DND-41 (cell line): ENCODE measurements at regions not wholly inside any gene's neighbourhood (a gene's known extent, or its start where the extent isn't known, plus 50 kb on each side); places are given as distances from the start of the nearest gene placed in this dataset.

ENCODE experiments used
- ATAC-seq: fragments of 200-7000 bp; cut with Tn5 transposase; 3 replicates; pipeline ENCODE4 v1.9.1; 2021; ENCODE audit warnings: low read depth; ENCODE audit not compliant: insufficient read depth
- DNase-seq: peaks from one replicate; pipeline ENCODE4 v3.0.0-alpha.2; 2020
- H2AFZ ChIP-seq: 2 replicates; pipeline ENCODE4 v1.6.0; 2012; ENCODE audit warnings: low read depth, low read length
- H3K27ac ChIP-seq: 2 replicates; pipeline ENCODE4 v1.5.1; 2012; ENCODE audit warnings: low read length, inconsistent platforms
- H3K27me3 ChIP-seq: fragments of 200-600 bp; sonication (generic); 2 replicates; pipeline ENCODE4 v1.6.0; 2012; ENCODE audit warnings: low read length, mild to moderate bottlenecking, inconsistent platforms; ENCODE audit not compliant: insufficient read depth, poor library complexity
- H3K36me3 ChIP-seq: 2 replicates; pipeline ENCODE4 v1.5.1; 2012; ENCODE audit warnings: low read length, inconsistent platforms; ENCODE audit not compliant: insufficient read depth
- H3K4me1 ChIP-seq: 2 replicates; pipeline ENCODE4 v1.5.1; 2012; ENCODE audit warnings: mild to moderate bottlenecking, low read length; ENCODE audit not compliant: insufficient read depth
- H3K4me2 ChIP-seq: 2 replicates; pipeline ENCODE4 v1.6.0; 2012; ENCODE audit warnings: mild to moderate bottlenecking, moderate library complexity, low read length, inconsistent platforms; ENCODE audit not compliant: insufficient read depth
- H3K4me3 ChIP-seq, 2 experiments: fragments of 200-600 bp in 1 of 2; shearing (Covaris generic) in 1 of 2; 2 replicates each; pipeline ENCODE4 v1.5.1; 2012 to 2016; ENCODE audit warnings: inconsistent platforms in 2 of 2, low read length in 2 of 2, mild to moderate bottlenecking in 2 of 2, low read depth in 1 of 2, moderate library complexity in 1 of 2
- H3K79me2 ChIP-seq: 2 replicates; pipeline ENCODE4 v1.6.0; 2012; ENCODE audit warnings: low read length, inconsistent platforms; ENCODE audit not compliant: insufficient read depth
- H3K9ac ChIP-seq: 2 replicates; pipeline ENCODE4 v1.6.0; 2012; ENCODE audit warnings: low read depth, mild to moderate bottlenecking, inconsistent platforms, low read length, moderate library complexity
- H3K9me3 ChIP-seq: 2 replicates; pipeline ENCODE4 v1.5.1; 2012; ENCODE audit warnings: low read length, moderate library complexity, mild to moderate bottlenecking, inconsistent platforms; ENCODE audit not compliant: insufficient read depth, severe bottlenecking
- H4K20me1 ChIP-seq: 2 replicates; pipeline ENCODE4 v1.6.0; 2012; ENCODE audit warnings: low read length; ENCODE audit not compliant: insufficient read depth
- EZH2 ChIP-seq: IDR thresholded peaks from 3 replicates; pipeline ENCODE4 v1.6.1; 2012; ENCODE audit warnings: borderline replicate concordance, low read depth, mild to moderate bottlenecking, moderate library complexity, low read length, inconsistent platforms; ENCODE audit not compliant: severe bottlenecking
- TF ChIP-seq, protein P1 (sequence below): IDR thresholded peaks from 2 replicates; pipeline ENCODE4 v1.5.1; 2012; ENCODE audit warnings: borderline replicate concordance, low read length, moderate library complexity, mild to moderate bottlenecking; ENCODE audit not compliant: poor library complexity, severe bottlenecking; ENCODE audit errors: extremely low read depth

DNA sequence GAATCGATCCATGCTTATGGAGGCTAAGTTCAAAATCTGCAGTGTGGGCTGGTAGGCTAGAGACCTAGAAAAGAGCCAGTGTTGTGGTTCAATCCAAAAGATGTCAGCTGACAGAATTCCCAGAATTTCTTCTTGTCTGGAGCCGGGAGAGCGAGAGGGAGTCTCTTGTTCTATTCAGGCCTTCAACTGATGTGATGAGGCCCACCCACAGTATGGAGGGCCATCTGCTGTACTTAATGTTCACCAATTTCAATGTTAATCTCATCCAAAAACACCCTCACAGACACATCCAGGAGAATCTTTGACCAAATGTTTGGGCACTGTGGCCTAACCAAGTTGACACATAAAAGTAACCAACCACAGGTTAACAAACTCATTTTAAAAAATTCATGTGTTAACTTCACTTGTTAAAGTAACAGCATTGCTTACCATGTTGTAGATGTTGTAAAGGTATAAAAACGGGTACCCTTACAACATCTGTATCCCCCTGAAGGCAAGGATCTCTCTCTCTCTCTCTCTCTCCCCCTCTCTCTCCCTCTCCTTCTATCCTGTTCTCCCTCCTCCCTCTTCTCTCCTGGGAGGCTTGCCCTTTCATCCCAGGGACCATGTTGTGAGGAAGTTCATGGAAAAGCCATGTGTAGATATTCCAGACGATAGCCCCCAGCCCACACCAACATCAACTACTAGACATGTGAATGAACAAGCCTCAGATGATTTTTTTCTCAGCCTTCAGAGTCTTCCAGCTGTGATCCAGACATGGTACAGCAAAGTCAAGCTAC lies 66.4 kb upstream of the CHD2 start:
- DNase-seq (no peak), ATAC-seq (no peak)
- peaks cover 44% of the 10 kb centered on the region for H3K4me1 ChIP-seq
- no peaks in the 10 kb centered on the region for H3K9me3 ChIP-seq
- TF ChIP-seq, protein P1, sequence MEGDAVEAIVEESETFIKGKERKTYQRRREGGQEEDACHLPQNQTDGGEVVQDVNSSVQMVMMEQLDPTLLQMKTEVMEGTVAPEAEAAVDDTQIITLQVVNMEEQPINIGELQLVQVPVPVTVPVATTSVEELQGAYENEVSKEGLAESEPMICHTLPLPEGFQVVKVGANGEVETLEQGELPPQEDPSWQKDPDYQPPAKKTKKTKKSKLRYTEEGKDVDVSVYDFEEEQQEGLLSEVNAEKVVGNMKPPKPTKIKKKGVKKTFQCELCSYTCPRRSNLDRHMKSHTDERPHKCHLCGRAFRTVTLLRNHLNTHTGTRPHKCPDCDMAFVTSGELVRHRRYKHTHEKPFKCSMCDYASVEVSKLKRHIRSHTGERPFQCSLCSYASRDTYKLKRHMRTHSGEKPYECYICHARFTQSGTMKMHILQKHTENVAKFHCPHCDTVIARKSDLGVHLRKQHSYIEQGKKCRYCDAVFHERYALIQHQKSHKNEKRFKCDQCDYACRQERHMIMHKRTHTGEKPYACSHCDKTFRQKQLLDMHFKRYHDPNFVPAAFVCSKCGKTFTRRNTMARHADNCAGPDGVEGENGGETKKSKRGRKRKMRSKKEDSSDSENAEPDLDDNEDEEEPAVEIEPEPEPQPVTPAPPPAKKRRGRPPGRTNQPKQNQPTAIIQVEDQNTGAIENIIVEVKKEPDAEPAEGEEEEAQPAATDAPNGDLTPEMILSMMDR = no peak
- TF ChIP-seq EZH2 = no peak
- H3K9ac ChIP-seq = peak overlapping the region; percentile 77
- H3K4me2 ChIP-seq = peak overlapping the region; percentile 65; the same call in 1 of the 2 replicates
- peak overlapping the region; percentile 53 for H2AFZ ChIP-seq
- no peaks in the 10 kb centered on the region for H3K36me3 ChIP-seq
- H3K79me2 ChIP-seq = peaks cover 5% of the 10 kb centered on the region
- H4K20me1 ChIP-seq = no peaks in the 10 kb centered on the region
- peak overlapping the region; percentile 97 for H3K27ac ChIP-seq
- H3K4me3 ChIP-seq = no peak overlapping the region
- H3K27me3 ChIP-seq = no peaks in the 10 kb centered on the region

DNA sequence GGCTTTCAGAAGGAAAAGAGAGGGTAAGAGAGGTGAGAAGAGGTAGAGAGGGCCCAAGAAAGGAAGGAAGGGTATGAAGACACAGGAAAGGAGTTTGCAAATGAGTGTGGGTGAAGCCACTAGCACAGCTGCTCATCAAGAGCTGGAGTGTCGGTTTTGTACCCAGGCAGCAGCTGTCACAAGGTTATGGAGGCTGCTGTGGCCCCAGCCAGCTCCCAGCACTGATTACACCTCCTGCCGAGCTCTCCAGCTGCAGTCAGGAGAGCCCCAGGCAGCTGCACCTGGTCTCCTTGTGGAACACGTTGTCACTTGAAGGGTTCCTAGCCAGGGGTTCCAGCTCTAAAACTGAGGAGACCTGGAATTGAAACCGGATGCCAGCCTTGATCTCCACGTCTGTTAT lies 60.4 kb upstream of the CHD2 start:
- H3K4me3 ChIP-seq = peak overlapping the region in 1 of 2 experiments; percentile 30; a peak in 2 of 4 replicates
- TF ChIP-seq, protein P1 = no peak
- no peak for TF ChIP-seq EZH2
- peak; percentile 96 for ATAC-seq
- H3K9ac ChIP-seq = peak overlapping the region; percentile 33
- no peaks in the 10 kb centered on the region for H3K27me3 ChIP-seq
- H3K27ac ChIP-seq = peak overlapping the region; percentile 90
- H2AFZ ChIP-seq = 0 out of 2 replicates have a peak overlapping the region, but pooled peaks have one; percentile 30
- H4K20me1 ChIP-seq = no peaks in the 10 kb centered on the region
- no peaks in the 10 kb centered on the region for H3K36me3 ChIP-seq
- H3K4me1 ChIP-seq = peaks cover 50% of the 10 kb centered on the region
- no peaks in the 10 kb centered on the region for H3K9me3 ChIP-seq
- no peaks in the 10 kb centered on the region for H3K79me2 ChIP-seq
- H3K4me2 ChIP-seq = peak overlapping the region; percentile 55
- DNase-seq = peak; percentile 86

DNA sequence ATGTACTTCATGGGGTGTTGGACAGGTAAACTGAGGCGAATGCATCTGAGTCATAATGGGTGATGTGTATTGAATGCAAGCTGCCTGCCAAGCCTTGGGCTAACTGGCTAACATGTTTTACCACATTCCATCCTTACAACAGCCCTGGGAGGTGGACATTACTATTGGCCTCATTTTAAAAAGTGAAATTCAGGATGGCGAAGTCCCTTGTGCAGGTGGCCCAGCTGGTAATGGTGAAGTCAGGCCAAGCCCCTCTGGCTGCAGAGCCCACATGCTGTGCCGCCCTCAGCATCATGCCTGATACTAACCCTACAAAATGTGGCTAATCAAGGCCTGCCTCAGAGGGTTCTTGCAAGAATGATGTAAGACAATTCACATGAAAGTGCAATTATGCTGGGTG lies 60.0 kb upstream of the CHD2 start:
- TF ChIP-seq, protein P1 = no peak
- TF ChIP-seq EZH2 = no peak
- no peak for ATAC-seq
- Histone ChIP-seq H3K27me3 (no peaks in the 10 kb centered on the region), H3K36me3 (no peaks in the 10 kb centered on the region), H3K27ac (peak overlapping the region; percentile 90), H4K20me1 (no peaks in the 10 kb centered on the region), H3K4me3 (peak overlapping the region in 1 of 2 experiments; percentile 30; a peak in 2 of 4 replicates), H3K4me2 (peak overlapping the region; percentile 55), H3K4me1 (peaks cover 55% of the 10 kb centered on the region), H2AFZ (no peak overlapping the region), H3K79me2 (no peaks in the 10 kb centered on the region), H3K9ac (peak overlapping the region; percentile 33), H3K9me3 (no peaks in the 10 kb centered on the region)
- DNase-seq = no peak

DNA sequence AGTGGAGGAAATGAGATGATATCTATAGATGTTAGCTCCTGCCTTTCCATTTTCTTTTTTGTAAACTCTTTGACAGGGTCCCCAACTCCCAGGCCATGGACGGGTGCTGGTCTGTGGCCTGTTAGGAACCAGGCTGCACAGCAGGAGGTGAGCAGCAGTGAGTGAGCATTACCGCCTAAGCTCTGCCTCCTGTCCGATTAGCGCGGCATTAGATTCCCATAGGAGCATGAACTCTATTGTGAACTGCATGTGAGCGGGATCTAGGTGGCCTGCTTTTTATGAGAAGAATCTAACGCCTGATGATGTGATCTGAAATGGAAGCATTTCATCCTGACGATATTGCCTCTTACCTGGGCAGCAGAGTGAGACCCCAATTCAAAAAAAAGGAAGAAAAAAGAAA lies 56.8 kb upstream of the CHD2 start:
- Histone ChIP-seq H3K4me2 (no peak overlapping the region), H3K27ac (peak overlapping the region; percentile 74), H3K4me3 (no peak overlapping the region), H2AFZ (no peak overlapping the region), H3K4me1 (peaks cover 64% of the 10 kb centered on the region), H4K20me1 (no peaks in the 10 kb centered on the region), H3K9ac (peak overlapping the region; percentile 29), H3K9me3 (no peaks in the 10 kb centered on the region), H3K36me3 (no peaks in the 10 kb centered on the region), H3K79me2 (no peaks in the 10 kb centered on the region), H3K27me3 (no peaks in the 10 kb centered on the region)
- TF ChIP-seq EZH2 = no peak
- TF ChIP-seq, protein P1 = no peak
- DNase-seq = no peak
- no peak for ATAC-seq
